Fibroblast of pulmonary artery (primary cell): ENCODE measurements at regions not wholly inside any gene's neighbourhood (a gene's known extent, or its start where the extent isn't known, plus 50 kb on each side); places are given as distances from the start of the nearest gene placed in this dataset.
"Not testable (repeated sequence)": the region's sequence is repeated elsewhere in the genome, so short reads cannot be mapped to it uniquely, and the experiment has no call there.

Source experiments
- DNase-seq: peaks from one replicate; pipeline ENCODE4 v3.0.0-alpha.2; 2010; ENCODE audit warnings: low read depth
- H3K4me3 ChIP-seq: replicated peaks from 2 replicates; pipeline ENCODE4 v1.5.1; 2011; ENCODE audit warnings: low read depth, mild to moderate bottlenecking, control low read depth, low read length, moderate library complexity
- CTCF ChIP-seq: IDR thresholded peaks from 2 replicates; pipeline ENCODE4 v1.5.1; 2011; ENCODE audit warnings: mild to moderate bottlenecking, control low read depth, low read length, inconsistent platforms; ENCODE audit errors: missing control alignments

- no peak for TF ChIP-seq CTCF
- no peak overlapping the region for H3K4me3 ChIP-seq
- DNase-seq, result no peak
Measured at GRCh38 chr21:14058566-14058965, 152.2 kb downstream of the LIPI start.

GRCh38 chr21:14057841-14058481 lies 152.8 kb downstream of the LIPI start:
- not testable (repeated sequence) for H3K4me3 ChIP-seq
- DNase-seq, result peak; percentile 3

DNA sequence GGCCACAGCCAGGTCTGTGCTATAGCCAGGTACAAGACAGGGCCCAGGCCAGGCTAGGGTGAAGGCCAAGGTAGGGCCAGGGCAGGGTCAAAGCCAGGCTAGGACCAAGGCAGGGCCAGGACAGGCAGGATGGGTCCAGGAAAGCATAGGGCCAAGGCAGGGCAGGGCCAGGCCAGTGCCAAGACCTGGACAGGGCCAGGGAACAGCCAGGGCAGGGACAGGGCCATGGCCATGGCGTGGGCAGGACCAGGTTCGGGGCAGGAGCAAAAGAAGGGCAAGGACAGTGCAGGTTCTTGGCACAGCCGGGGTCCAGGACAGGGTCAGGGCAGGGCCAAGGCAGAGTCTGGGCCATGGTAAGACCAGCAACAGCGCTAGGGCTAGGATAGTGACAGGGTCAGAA lies 153.4 kb downstream of the LIPI start:
- no peak for DNase-seq
- H3K4me3 ChIP-seq, result no peak overlapping the region
- no peak for TF ChIP-seq CTCF

- no peak overlapping the region for H3K4me3 ChIP-seq
- no peak for TF ChIP-seq CTCF
- DNase-seq, result no peak
Measured at GRCh38 chr21:14056771-14057191, 154.0 kb downstream of the LIPI start.

GRCh38 chr21:14055746-14056515 lies 154.8 kb downstream of the LIPI start:
- DNase-seq, H3K4me3 ChIP-seq: not testable (repeated sequence)

DNA sequence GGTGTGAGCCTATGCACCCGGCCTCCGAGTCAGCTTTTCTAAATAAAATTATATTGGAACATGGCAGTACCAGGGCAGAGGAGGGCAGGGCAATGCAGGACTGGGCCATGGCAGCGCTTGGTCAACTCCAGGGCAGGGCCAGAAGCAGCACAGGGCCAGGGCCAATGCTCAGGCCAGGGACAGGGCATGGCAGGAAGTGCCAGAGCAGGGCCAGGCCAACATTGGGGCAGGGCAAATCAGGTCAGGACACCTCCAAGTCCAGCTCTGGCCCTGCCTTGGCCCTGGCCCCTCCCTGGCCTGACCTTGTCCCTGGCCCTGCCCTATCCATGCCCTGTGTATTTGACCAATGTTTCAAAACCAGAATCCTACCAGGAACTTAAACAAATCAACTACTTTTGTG lies 156.1 kb downstream of the LIPI start:
- no peak for TF ChIP-seq CTCF
- no peak overlapping the region for H3K4me3 ChIP-seq
- DNase-seq, result no peak

- TF ChIP-seq CTCF, result no peak
- DNase-seq, result no peak
- H3K4me3 ChIP-seq, result no peak overlapping the region
Measured at GRCh38 chr21:14050121-14050520, 160.6 kb downstream of the LIPI start.

DNA sequence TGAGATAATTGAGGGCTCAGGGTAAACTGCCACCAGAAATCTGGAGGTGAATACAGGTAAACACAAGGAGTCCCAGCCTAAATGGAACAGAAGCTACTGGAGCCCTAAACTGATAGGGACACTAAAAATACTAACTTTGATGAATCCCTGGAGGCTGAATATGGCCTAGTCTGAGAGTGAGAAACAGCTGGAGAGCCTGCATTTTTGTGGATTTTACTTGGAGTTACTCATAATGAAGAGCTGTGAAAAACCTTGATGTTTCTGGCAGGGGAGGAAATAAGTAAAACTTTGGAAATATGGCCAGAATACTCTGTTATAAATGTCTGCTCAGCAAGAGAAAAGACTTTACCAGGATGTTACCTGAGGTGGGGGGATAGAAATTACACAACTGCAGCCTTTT lies 164.4 kb downstream of the LIPI start:
- TF ChIP-seq CTCF, result no peak
- DNase-seq, result no peak
- no peak overlapping the region for H3K4me3 ChIP-seq
